Breast epithelium (tissue), 3 donors: ENCODE measurements at regions not wholly inside any gene's neighbourhood (a gene's known extent, or its start where the extent isn't known, plus 50 kb on each side); places are given as distances from the start of the nearest gene placed in this dataset.

Experiments used
- POLR2AphosphoS5 ChIP-seq, 3 donors: sonication (generic); formaldehyde crosslinking; IDR thresholded peaks; one replicate each; pipeline ENCODE4 v1.6.1; 2017; ENCODE audit warnings: antibody characterized with exemption in 3 of 3
- TF ChIP-seq, protein P1 (sequence below), 3 donors: fragments of 450-650 bp; IDR thresholded peaks; one replicate each; pipeline ENCODE4 v1.5.1; 2016 to 2017; ENCODE audit warnings: antibody characterized with exemption in 3 of 3, mild to moderate bottlenecking in 3 of 3, moderate library complexity in 3 of 3

DNA sequence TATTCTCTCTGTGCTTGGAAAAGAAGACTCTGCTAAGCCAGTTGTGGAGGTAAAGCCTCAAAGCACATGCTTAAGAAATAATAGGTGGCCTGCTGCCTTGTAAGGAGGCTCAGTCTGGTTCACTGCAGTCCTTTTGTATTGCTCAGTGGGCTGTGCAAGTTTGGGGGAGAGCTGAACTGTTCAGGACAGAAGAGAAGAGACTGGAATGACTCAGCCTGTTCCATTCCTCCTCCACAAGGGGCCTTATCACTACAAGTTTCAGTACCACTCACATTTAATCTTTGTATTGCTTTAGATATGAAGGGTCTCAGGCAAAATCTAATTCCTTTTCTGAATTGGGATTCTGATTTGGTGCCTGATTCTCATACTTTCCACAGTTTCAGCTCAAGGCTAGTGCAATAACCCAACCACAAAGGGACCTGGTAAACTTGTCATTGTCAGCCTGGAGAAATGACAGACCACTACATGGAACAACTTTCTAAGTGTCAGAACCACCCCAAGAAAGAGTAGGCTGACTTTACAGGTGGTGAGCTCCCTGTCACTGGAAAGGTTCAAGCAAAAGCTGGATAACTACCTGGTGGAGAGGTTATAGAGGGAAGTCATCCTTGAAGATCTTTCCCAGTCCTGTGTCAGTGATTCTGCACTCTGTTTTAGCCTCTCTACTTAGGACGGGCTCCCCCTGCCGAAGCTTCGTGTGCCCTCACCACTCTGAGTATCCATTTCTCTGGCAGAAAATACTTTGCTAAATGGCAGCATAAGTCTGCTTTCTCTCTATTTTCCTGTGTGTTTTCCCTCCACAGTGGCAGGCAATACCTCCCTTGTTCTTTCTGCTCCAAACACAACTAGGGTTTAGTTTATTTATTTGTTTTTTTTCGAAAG is 162.9 kb upstream of the GJB5 start:
- TF ChIP-seq, protein P1, sequence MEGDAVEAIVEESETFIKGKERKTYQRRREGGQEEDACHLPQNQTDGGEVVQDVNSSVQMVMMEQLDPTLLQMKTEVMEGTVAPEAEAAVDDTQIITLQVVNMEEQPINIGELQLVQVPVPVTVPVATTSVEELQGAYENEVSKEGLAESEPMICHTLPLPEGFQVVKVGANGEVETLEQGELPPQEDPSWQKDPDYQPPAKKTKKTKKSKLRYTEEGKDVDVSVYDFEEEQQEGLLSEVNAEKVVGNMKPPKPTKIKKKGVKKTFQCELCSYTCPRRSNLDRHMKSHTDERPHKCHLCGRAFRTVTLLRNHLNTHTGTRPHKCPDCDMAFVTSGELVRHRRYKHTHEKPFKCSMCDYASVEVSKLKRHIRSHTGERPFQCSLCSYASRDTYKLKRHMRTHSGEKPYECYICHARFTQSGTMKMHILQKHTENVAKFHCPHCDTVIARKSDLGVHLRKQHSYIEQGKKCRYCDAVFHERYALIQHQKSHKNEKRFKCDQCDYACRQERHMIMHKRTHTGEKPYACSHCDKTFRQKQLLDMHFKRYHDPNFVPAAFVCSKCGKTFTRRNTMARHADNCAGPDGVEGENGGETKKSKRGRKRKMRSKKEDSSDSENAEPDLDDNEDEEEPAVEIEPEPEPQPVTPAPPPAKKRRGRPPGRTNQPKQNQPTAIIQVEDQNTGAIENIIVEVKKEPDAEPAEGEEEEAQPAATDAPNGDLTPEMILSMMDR (IDR thresholded peaks at IDR 0.05), result no peak
- no peak for TF ChIP-seq POLR2AphosphoS5 (IDR thresholded peaks at IDR 0.05)
